Fibroblast of mammary gland (primary cell): ENCODE measurements at regions not wholly inside any gene's neighbourhood (a gene's known extent, or its start where the extent isn't known, plus 50 kb on each side); places are given as distances from the start of the nearest gene placed in this dataset.

Source experiments
- DNase-seq: peaks from one replicate; pipeline ENCODE4 v3.0.0-alpha.2; 2010; ENCODE audit warnings: low read depth
- H3K4me3 ChIP-seq: 2 replicates; pipeline ENCODE4 v1.5.1; 2011; ENCODE audit warnings: low read depth, mild to moderate bottlenecking, low read length, moderate library complexity; ENCODE audit not compliant: control insufficient read depth
- CTCF ChIP-seq: conservative IDR thresholded peaks from 2 replicates; pipeline ENCODE4 v1.5.1; 2011; ENCODE audit warnings: low read depth, low read length, inconsistent platforms; ENCODE audit not compliant: control insufficient read depth, insufficient read depth

GRCh38 chr15:88741671-88742070, 61.6 kb upstream of the ACAN start:
- no peak for TF ChIP-seq CTCF
- H3K4me3 ChIP-seq = no peak overlapping the region
- DNase-seq = no peak

GRCh38 chr15:88742161-88742560, 61.1 kb upstream of the ACAN start:
- no peak for TF ChIP-seq CTCF
- no peak overlapping the region for H3K4me3 ChIP-seq
- DNase-seq = no peak

- no peak for TF ChIP-seq CTCF
- DNase-seq = no peak
- H3K4me3 ChIP-seq = no peak overlapping the region
Measured at GRCh38 chr15:88744548-88745020, 58.7 kb upstream of the ACAN start.

- peak; percentile 13 for DNase-seq
- no peak for TF ChIP-seq CTCF
- H3K4me3 ChIP-seq = no peak overlapping the region
Measured at GRCh38 chr15:88745065-88745464, 58.2 kb upstream of the ACAN start.

- H3K4me3 ChIP-seq = no peak overlapping the region
- no peak for TF ChIP-seq CTCF
- DNase-seq = peak; percentile 73
Measured at GRCh38 chr15:88745696-88746095, 57.5 kb upstream of the ACAN start.

GRCh38 chr15:88746451-88746850, 56.8 kb upstream of the ACAN start:
- no peak for TF ChIP-seq CTCF

GRCh38 chr15:88747111-88747510, 56.1 kb upstream of the ACAN start:
- TF ChIP-seq CTCF = no peak
- DNase-seq = peak; percentile 2
- no peak overlapping the region for H3K4me3 ChIP-seq

More at GRCh38 chr15:88746451-88746850, 56.8 kb upstream of the ACAN start:
- no peak overlapping the region for H3K4me3 ChIP-seq
- DNase-seq = no peak
